Stimulated activated CD8-positive, alpha-beta memory T cell treated with anti-CD3 and anti-CD28 coated beads, Interleukin-15, amount 100 ng/mL, for 48 hours (primary cell): ENCODE measurements at regions not wholly inside any gene's neighbourhood (a gene's known extent, or its start where the extent isn't known, plus 50 kb on each side); places are given as distances from the start of the nearest gene placed in this dataset.

Experiments
- DNase-seq, 2 donors: peaks; one replicate each; pipeline ENCODE4 v3.0.0-alpha.2; 2020; ENCODE audit warnings: low read depth in 2 of 2

DNA sequence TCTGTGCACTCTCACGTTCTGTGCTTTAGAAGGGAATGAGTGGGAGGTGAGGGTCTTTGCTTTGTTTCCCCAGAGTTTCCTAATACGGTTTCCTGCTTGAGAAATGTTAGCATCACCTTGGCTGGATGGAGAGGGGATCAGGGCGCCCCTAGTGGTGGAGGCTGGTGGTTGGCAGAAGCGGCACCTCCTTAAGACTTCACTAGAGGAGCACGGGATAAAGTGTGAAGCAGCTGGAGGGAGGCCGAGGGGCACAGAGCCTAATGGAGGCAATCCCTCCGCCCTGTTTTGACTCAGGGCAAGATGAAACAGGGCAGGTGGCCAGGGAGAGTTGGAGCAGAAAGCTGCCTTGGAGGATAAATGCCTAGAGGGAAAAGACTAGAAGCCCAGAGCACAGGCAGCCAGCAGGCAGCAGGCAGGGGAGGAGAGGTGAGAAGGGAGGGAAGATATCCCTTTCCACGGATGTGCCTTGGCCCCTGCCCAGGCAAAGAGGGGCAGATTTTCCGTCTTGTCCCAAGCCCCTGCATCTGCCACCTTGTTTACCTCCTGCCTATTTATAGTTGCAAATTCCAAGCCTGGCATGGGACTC, 56.0 kb upstream of the BTRC start:
- peak; percentile 45 to 66 for DNase-seq

DNA sequence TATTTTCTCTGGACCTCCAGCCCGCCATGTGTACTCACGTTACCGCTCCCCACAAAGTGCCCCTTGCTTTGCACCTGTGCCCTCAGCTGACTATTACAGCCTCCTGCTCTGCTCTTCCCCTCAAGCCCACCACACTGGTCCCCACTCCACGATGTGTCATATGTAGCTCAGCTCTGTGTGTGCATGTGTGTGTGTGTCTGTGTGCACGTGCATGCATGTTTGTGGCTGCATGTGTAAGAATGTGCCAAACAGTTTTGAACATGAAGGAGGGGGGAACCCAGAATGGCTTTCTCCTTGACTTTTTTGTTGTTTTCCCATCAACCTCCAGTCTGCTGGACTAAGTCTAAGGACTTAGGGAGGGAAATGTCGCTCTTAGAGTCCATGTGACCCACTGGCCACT, 54.8 kb upstream of the BTRC start:
- no peak for DNase-seq

DNA sequence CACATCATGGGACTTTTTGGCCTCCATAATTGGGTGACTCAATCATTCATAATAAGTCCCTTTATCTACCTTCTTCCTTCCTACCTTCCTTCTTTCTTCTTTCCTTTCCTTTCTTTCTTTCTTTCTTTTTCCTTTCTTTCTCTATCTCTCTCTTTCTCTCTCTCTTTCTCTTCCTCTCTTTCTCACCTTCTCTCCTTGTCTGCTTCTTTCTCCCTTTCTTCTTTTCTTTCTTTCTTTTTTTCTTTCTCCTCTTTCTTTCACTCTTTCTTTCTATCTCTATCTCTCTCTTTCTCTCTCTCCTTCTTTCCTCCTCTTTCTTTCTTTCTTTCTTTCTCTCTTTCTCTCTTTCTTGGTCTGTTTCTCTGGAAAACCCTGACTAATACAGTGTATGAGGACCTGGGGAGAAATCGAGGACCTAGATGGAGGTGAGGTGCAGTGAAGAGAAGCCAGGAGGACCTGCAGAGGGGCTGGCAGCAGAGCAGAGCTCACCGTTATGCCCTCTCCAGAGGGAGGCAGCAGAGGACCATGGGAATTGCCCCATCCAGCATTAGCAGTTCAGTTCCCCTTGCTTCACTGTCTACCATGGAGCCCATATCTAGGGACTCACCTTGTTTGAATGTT, 52.7 kb upstream of the BTRC start:
- peak in 1 of 2 donors; percentile 15 for DNase-seq

DNA sequence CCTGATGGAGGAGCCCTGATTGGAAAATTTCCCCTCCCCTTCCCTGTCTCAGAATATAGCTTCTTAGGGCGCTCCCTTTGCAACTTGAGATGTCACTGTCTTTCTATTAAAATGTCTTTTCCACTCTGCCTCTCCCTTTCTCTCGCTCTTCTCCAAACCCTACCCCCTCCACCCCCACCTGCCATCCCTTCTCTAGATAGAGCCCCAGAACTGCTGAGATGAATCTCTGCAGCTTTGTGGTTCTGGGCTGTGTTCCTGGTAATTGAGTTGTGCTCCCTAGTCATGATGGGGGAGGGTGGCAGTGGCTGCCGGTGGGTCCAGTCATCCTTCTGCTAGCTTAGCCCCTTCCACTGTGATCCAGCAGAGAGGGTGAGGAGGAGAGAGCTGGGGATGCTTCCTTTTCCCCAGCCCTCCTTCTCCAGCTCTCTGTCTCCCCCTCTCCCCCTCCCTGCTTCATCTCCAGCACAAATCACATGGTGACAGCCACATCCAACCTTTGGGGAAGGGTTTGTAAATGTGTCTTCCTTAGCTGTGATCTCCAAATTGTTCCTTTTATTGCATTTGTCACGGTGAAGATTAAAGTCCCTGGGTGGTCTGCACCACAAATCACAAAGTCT, 50.8 kb upstream of the BTRC start:
- DNase-seq, result no peak
